Fibroblast of the aortic adventitia (primary cell): ENCODE measurements at regions not wholly inside any gene's neighbourhood (a gene's known extent, or its start where the extent isn't known, plus 50 kb on each side); places are given as distances from the start of the nearest gene placed in this dataset.

ENCODE experiments used
- DNase-seq: peaks from one replicate; pipeline ENCODE4 v3.0.0-alpha.2; 2010; ENCODE audit warnings: low read depth
- H3K4me3 ChIP-seq: 2 replicates; pipeline ENCODE4 v1.5.1; 2011; ENCODE audit warnings: low read depth, mild to moderate bottlenecking, control low read depth, low read length, moderate library complexity
- TF ChIP-seq, protein P1 (sequence below): IDR thresholded peaks from 2 replicates; pipeline ENCODE4 v1.5.1; 2011; ENCODE audit warnings: mild to moderate bottlenecking, low read length, control low read depth, inconsistent platforms; ENCODE audit not compliant: insufficient read depth

DNA sequence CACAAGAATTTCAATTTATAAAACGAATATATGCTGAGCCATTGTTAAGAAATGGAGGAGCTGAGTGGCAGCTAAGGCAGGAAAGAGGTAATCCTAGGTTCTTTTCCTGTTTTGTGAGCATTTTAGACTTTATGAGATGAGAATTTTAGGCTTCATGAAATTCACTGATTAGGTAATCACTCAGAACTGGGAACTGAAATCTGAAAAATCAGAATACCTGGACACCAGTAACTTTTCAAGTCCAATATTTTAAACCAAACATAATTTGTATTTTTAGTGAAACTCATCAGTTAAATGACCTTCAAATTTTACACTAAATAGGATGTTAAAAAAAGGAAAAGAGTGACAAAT lies 389.9 kb downstream of the HTR1B start:
- no peak for DNase-seq
- TF ChIP-seq, protein P1, sequence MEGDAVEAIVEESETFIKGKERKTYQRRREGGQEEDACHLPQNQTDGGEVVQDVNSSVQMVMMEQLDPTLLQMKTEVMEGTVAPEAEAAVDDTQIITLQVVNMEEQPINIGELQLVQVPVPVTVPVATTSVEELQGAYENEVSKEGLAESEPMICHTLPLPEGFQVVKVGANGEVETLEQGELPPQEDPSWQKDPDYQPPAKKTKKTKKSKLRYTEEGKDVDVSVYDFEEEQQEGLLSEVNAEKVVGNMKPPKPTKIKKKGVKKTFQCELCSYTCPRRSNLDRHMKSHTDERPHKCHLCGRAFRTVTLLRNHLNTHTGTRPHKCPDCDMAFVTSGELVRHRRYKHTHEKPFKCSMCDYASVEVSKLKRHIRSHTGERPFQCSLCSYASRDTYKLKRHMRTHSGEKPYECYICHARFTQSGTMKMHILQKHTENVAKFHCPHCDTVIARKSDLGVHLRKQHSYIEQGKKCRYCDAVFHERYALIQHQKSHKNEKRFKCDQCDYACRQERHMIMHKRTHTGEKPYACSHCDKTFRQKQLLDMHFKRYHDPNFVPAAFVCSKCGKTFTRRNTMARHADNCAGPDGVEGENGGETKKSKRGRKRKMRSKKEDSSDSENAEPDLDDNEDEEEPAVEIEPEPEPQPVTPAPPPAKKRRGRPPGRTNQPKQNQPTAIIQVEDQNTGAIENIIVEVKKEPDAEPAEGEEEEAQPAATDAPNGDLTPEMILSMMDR = no peak
- H3K4me3 ChIP-seq = no peak overlapping the region

DNA sequence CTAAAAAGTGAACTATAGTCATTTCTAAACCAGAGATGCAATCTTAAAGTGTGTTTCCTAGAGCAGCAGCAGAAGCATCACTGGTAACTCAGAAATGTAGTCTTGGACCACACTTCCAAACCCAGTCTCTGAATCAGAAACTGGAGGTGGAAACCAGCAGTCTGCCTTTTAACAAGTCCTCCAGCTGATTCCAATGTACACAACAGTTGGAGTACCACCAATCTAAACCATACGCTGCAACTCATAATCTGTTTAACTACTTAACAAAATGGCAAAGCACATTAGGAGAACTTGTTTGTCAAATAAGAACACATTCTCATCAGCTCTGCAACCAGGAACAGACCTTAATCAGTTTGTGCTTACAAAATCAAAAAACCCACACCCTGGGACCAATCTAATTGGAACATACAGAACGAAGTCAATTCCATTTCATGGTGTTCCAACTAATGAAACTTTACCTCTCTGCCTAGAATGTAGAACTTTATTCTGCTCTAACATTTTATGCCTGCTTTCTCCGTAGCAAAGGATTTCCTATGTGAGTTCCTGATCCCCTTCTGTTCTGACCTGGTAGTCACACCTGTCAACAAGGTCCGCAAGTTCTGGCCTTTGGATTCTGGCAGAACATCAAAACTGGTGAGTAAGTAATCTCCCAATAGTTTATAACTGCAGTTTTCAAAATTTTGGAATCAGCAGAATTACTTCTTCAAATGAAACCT lies 390.4 kb downstream of the HTR1B start:
- TF ChIP-seq, protein P1 = no peak
- peak; percentile 1 for DNase-seq
- no peak overlapping the region for H3K4me3 ChIP-seq

DNA sequence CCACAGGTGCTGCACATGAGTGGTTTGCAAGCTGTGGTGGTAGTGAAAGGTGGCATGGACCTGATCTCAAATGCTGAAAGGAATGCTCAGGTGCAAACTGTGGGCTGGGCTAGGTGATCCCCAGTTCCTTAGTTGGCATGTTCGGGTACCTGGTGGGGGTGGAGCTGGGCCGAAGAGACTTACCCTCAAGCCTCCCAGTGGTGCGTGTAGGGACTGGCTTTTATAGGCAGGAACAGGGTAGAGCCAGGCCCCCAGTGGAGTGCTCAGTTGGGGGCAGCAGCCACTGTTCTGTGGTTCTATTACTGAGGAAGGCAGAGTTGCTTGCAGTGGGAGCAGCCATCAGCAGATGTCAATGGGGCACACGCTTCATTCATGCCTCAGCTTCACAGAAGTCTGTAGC lies 399.8 kb downstream of the HTR1B start:
- DNase-seq = no peak
- H3K4me3 ChIP-seq = no peak overlapping the region
- TF ChIP-seq, protein P1 = no peak

DNA sequence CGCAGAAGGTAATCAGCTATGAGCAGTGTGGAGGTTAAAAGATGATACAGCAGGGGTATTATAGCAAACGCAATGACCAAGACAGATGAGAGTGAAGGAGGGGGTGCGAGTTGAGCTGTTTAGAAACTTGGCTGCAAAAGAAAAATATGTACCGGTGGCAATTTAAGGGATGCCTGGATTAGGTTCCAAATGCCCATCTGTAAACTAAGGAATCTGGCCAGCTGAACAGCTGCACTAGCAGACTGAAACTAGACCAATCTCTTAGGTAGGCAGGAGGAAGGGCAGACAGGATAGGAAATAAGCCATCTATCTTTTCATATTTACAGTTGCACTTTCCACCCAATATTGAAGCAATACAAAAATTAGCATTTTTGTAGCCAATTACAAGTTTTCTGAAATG lies 407.6 kb downstream of the HTR1B start:
- no peak for DNase-seq
- H3K4me3 ChIP-seq = no peak overlapping the region
- TF ChIP-seq, protein P1 = no peak

DNA sequence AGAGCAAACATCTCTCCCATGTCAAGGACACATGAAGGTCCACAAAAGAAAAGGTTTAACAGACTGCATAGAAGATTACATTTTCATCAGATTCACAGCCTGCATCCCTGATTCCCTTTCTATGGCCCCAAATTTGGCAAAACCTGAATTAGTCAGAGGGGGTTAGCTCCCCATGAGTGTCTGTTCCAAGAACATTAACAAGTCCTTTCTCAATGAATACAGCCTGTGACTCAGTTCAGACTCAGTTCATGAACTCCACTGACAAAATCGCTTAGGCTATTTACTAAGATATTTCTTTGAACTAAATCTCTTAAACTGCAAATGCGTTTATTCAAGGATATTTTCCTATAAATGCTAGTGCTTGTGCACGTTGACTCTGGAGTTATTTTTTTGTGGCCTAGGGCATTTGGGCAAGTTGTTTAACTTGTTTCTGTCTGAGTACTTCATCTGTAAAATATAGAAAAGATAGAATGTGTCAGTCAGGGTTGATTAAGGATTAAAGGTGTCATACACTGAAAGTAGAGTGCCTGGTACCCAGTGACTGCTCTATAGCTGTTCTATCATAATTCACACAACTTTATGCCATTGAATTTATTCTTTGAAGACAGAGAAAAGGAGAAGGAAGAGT lies 422.6 kb downstream of the HTR1B start:
- DNase-seq = peak; percentile 23
- H3K4me3 ChIP-seq = no peak overlapping the region
- TF ChIP-seq, protein P1 = no peak

DNA sequence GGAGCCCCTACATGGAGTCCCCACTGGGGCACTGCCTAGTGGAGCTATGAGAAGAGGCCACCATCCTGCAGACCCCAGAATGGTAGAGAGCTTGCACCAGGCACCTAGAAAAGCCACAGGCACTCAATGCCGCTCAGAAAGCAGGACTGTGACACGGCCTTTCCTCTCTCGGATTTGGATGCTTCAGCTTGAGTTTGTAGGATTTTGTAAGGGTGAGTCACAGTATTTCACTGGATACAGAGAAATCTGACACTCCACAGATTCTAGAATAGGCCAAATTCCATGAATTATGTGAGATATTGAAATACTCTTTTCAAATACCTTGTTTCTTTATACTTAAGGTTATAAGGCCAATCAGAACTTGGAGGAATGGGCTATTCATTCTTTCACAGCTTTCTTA lies 424.5 kb downstream of the HTR1B start:
- peak; percentile 47 for DNase-seq
- TF ChIP-seq, protein P1 = no peak
- H3K4me3 ChIP-seq = no peak overlapping the region
